Pancreas (tissue), 10 donors: ENCODE measurements at regions not wholly inside any gene's neighbourhood (a gene's known extent, or its start where the extent isn't known, plus 50 kb on each side); places are given as distances from the start of the nearest gene placed in this dataset.

Source experiments
- ATAC-seq, 4 donors: fragments of 200-7000 bp; cut with Tn5 transposase; one replicate each; pipeline versions ENCODE4 v1.8.0 to v1.9.1; 2020; ENCODE audit warnings: mild to moderate bottlenecking in 4 of 4, moderate library complexity in 4 of 4
- DNase-seq, 6 donors: peaks; one replicate each; pipeline ENCODE4 v3.0.0-alpha.2; 2020
- FAIRE-seq: peaks from 2 replicates; lab custom pipeline; 2012; peaks lifted over from hg19 to GRCh38; lab: Jason Lieb, UNC
- H3K27ac ChIP-seq, 4 donors: fragments of 200-600 bp; sonication (generic); 1 replicate in 3 of 4; 2 replicates in 1 of 4; pipeline versions ENCODE4 v1.5.0 to v1.8.0; 2020
- H3K27me3 ChIP-seq, 4 donors: fragments of 200-600 bp; one replicate each; pipeline ENCODE4 v1.8.0; 2021
- H3K36me3 ChIP-seq, 3 donors: fragments of 200-600 bp; sonication (generic) in 1 of 3; one replicate each; pipeline versions ENCODE4 v1.5.0 to v1.8.0; 2020 to 2021
- H3K4me1 ChIP-seq, 3 donors: fragments of 200-600 bp; one replicate each; pipeline ENCODE4 v1.8.0; 2021
- H3K4me3 ChIP-seq, 4 donors: fragments of 200-600 bp; sonication (generic) in 2 of 4; one replicate each; pipeline versions ENCODE4 v1.5.0 to v1.8.0; 2020 to 2021
- H3K9me3 ChIP-seq, 4 donors: fragments of 200-600 bp; one replicate each; pipeline ENCODE4 v1.8.0; 2021
- WGBS, 2 donors: extraction: QIAGEN DNeasy Blood & Tissue Kit; methylation state at CpG; one replicate each; pipeline ENCODE4 v1.1.7; 2013; 5-methylcytosine and 5-hydroxymethylcytosine counted together
- intact Hi-C, 3 donors: fragments of 100-400 bp; cut with DNase I; formaldehyde crosslinking; loops; one replicate each; pipeline versions ENCODE4 v1.11.1 to v1.14.2; 2022
- TF ChIP-seq, protein P1 (sequence below), 4 donors: fragments of 200-600 bp; sonication (generic) in 3 of 4; IDR thresholded peaks; one replicate each; pipeline versions ENCODE4 v1.5.0 to v1.8.0; 2021; ENCODE audit warnings: antibody characterized with exemption in 4 of 4
- donor health status: healthy with polysubstance abuse.
- donor health status: DM: no; HTN: no; CAD: no; lungs with moderate emphysema.
- donor health status: DM: no; HTN: no; CAD: no.
- donor health status: control.
- donor health status: control.
- donor health status: Bipolar disorder and iron deficiency.
- donor health status: DM: yes; HTN: yes; CAD: no.
- donor health status: DM: no; HTN: no; CAD: no.
- donor health status: DM: no; HTN: no; CAD: no.
- donor health status: DM: yes; HTN: yes; CAD: no.

DNA sequence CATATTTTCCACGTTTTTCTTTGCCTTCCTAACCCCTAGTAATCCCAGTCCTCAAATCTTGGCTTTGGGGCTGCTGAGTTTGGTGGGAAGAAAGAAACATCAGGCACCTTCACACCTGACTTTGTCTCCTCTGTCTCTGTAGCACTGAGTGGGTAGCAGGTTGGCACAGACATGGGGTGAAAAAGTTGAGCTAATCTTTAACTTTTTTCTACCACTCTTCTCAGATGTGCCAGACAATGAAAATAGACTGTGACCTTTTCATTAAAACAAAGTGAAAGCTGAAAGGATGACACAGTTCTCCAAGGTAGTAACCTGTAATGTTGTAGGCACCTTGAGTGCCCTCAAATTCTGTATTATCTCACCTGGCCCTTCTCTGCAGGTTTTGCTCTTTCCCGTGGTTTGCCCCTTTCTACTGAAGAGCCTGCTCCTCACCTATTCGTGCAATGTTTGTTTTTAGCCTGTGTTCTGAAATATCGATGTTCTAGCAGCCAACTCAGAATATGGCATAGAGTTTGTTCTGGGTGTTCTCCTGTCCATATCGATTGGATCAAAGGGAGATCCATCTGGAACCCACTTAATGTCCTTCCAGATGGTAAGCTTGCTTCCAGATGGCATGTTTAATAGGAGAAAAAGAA lies 57.8 kb upstream of the ATXN1 start:
- no peak overlapping the region for H3K4me3 ChIP-seq
- H3K4me1 ChIP-seq, result peaks cover 7 to 26% (median 18%) of the 10 kb centered on the region in 3 donors
- no peak overlapping the region for H3K27ac ChIP-seq
- no peaks in the 10 kb centered on the region for H3K36me3 ChIP-seq
- DNase-seq (no peak), FAIRE-seq (no peak), ATAC-seq (peak in 1 of 4 donors; percentile 23)
- TF ChIP-seq, protein P1, sequence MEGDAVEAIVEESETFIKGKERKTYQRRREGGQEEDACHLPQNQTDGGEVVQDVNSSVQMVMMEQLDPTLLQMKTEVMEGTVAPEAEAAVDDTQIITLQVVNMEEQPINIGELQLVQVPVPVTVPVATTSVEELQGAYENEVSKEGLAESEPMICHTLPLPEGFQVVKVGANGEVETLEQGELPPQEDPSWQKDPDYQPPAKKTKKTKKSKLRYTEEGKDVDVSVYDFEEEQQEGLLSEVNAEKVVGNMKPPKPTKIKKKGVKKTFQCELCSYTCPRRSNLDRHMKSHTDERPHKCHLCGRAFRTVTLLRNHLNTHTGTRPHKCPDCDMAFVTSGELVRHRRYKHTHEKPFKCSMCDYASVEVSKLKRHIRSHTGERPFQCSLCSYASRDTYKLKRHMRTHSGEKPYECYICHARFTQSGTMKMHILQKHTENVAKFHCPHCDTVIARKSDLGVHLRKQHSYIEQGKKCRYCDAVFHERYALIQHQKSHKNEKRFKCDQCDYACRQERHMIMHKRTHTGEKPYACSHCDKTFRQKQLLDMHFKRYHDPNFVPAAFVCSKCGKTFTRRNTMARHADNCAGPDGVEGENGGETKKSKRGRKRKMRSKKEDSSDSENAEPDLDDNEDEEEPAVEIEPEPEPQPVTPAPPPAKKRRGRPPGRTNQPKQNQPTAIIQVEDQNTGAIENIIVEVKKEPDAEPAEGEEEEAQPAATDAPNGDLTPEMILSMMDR (IDR thresholded peaks at IDR 0.05), result no peak
- no peaks in the 10 kb centered on the region for H3K9me3 ChIP-seq
- no peaks in the 10 kb centered on the region for H3K27me3 ChIP-seq
- intact Hi-C loops, result no loop called here
- 23 to 28% methylated on average over 5 of the region's 5 CpGs for WGBS, 2 donors

DNA sequence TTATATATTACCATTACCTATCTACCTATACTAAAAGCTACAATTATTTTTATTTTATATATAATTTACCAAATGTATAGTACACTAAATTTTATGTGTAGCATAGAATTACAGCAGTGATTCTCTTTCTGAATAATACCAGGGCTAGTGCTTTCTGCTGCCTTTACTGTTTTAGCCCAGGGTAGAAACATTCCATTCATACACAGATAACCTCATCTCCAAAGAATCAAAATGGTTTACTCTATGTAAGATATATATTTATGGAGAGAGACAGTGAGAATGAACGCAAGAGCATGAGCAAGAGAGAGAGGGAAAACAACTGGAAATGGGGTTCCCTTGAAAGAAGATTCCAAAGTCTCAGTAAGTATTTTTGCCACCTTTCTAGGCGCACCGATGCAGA lies 56.3 kb upstream of the ATXN1 start:
- 94% methylated on average over 3 of the region's 3 CpGs for WGBS, 2 donors
- no peak for DNase-seq
- no peak for FAIRE-seq
- no peaks in the 10 kb centered on the region for H3K36me3 ChIP-seq
- intact Hi-C loops, result no loop called here
- no peaks in the 10 kb centered on the region for H3K27me3 ChIP-seq
- peaks cover 7 to 25% (median 18%) of the 10 kb centered on the region in 3 donors for H3K4me1 ChIP-seq
- ATAC-seq, result no peak
- TF ChIP-seq, protein P1 (IDR thresholded peaks at IDR 0.05), result no peak
- no peaks in the 10 kb centered on the region for H3K9me3 ChIP-seq
- no peak overlapping the region for H3K4me3 ChIP-seq
- H3K27ac ChIP-seq, result no peak overlapping the region

DNA sequence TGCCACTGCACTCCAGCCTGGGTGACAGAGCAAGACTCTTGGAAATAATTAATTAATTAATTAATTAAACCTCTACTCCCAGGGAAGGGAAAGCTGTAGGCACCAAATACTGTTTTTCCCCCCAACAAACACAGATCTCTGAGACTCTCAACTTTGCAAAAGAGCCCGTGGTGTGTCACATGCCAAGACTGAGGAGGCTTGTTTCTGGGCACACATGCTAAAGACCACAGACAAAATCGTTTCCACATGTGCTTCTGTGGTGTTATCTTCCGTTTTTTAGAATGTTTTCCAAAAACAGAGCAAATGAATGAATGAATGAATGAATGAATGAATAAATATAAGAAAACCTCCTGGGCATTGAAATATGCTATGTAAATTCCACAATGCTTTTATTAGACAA lies 55.6 kb upstream of the ATXN1 start:
- intact Hi-C loops, result no loop called here
- Histone ChIP-seq H3K9me3 (no peaks in the 10 kb centered on the region), H3K27ac (no peak overlapping the region), H3K36me3 (no peaks in the 10 kb centered on the region), H3K27me3 (no peaks in the 10 kb centered on the region), H3K4me3 (no peak overlapping the region), H3K4me1 (peaks cover 3 to 18% (median 15%) of the 10 kb centered on the region in 3 donors)
- DNase-seq, result no peak
- TF ChIP-seq, protein P1 (IDR thresholded peaks at IDR 0.05), result no peak
- 68 to 75% methylated on average over 3 of the region's 3 CpGs for WGBS, 2 donors
- FAIRE-seq, result no peak
- no peak for ATAC-seq

DNA sequence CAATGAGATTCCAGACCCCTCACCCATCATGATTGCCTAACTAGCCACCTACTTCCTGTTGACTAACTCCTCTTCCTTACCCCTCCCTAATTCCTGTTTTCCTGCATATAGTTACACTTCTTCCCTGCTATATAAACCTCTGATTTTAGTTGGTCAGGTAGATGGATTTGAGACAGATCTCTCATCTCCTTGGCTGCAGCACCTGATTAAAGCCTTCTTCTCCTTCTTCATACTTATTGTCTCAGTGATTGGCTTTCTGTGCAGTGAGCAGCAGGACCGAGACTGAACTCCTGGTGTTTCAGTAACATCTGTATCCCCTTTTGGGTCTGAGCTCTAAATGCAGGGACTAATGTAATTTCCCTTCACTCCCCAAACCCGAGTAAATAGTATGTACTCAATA lies 51.7 kb upstream of the ATXN1 start:
- intact Hi-C loops, result no loop called here
- ATAC-seq, result no peak
- no peak overlapping the region for H3K4me3 ChIP-seq
- TF ChIP-seq, protein P1 (IDR thresholded peaks at IDR 0.05), result no peak
- FAIRE-seq, result no peak
- no peaks in the 10 kb centered on the region for H3K27me3 ChIP-seq
- peaks cover 0 to 4% (median 0%) of the 10 kb centered on the region in 4 donors for H3K9me3 ChIP-seq
- no peak overlapping the region for H3K27ac ChIP-seq
- 74 to 91% methylated on average over 2 of the region's 2 CpGs for whole genome bisulfite sequencing, 2 donors
- no peak for DNase-seq
- H3K4me1 ChIP-seq, result no peaks in the 10 kb centered on the region
- no peaks in the 10 kb centered on the region for H3K36me3 ChIP-seq

DNA sequence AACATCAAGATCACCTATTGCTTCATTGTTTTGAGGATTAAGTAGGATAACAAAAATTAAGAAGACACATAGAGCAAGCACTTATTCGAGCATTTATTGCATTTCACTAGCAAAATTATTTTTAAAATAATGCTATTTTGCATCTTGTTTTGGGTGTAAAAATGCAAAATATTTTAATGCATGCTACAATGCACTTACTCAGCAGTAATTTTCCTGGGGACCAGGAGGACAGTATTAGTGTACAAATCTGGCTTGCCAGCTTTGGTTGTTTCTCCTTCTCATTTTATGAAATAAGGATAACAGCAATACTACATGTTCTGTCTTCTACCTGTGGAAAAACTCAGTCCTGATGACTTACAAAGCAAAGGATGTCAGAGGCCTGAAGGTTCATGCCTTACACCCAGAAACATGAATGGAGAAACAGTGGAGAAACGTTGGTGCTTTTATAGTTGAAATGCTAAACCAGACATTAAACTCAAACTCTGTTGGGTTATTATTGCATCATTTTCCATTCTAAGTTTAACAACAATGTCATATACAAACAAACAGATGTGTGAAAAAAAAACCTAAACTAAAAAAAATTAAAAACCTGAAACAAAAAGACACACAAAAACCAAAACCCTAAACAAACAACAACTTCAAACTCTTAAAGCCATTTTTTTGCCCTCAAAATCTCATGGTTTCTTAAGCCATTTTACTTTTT lies 50.2 kb upstream of the ATXN1 start:
- TF ChIP-seq, protein P1 (IDR thresholded peaks at IDR 0.05), result no peak
- intact Hi-C loops, result no loop called here
- DNase-seq, result no peak
- no peak for FAIRE-seq
- no peak for ATAC-seq
- Histone ChIP-seq H3K4me3 (no peak overlapping the region), H3K9me3 (peaks cover 0 to 4% (median 0%) of the 10 kb centered on the region in 4 donors), H3K27me3 (no peaks in the 10 kb centered on the region), H3K27ac (no peak overlapping the region), H3K4me1 (no peaks in the 10 kb centered on the region), H3K36me3 (no peaks in the 10 kb centered on the region)
- 44 to 60% methylated on average over 2 of the region's 2 CpGs for WGBS, 2 donors
